ENCODE measurements at regions not wholly inside any gene's neighbourhood (a gene's known extent, or its start where the extent isn't known, plus 50 kb on each side); places are given as distances from the start of the nearest gene placed in this dataset.

GRCh38 chr2:53407363-53408080 is 360.1 kb upstream of the CHAC2 start:
- no peak for TF ChIP-seq ETV6 (conservative IDR thresholded peaks at IDR 0.05 in 1 of 2, IDR thresholded peaks at IDR 0.05 in 1 of 2; ENCODE audit: borderline replicate concordance in 1 of 2, low read depth in 1 of 2)
- TF ChIP-seq ZBTB33 (IDR thresholded peaks at IDR 0.05), result no peak
- TF ChIP-seq RB1 (IDR thresholded peaks at IDR 0.05; ENCODE audit: borderline replicate concordance), result no peak
- TF ChIP-seq KDM1A (IDR thresholded peaks at IDR 0.05; ENCODE audit: borderline replicate concordance), result no peak
- TF ChIP-seq CTCF (IDR thresholded peaks at IDR 0.05 in 2 of 3, conservative IDR thresholded peaks at IDR 0.05 in 1 of 3; ENCODE audit: control insufficient read depth in 2 of 3, extremely low read depth in 1 of 3, insufficient read depth in 1 of 3, low read depth in 3 of 3, low read length in 3 of 3), result no peak
